NT2/D1 (cell line): ENCODE measurements at regions not wholly inside any gene's neighbourhood (a gene's known extent, or its start where the extent isn't known, plus 50 kb on each side); places are given as distances from the start of the nearest gene placed in this dataset.

Experiments used
- YY1 ChIP-seq: IDR thresholded peaks from 2 replicates; pipeline ENCODE4 v1.6.1; 2011; ENCODE audit not compliant: insufficient read length, insufficient read depth
- ZNF274 ChIP-seq: IDR thresholded peaks from 2 replicates; pipeline ENCODE4 v1.6.1; 2011; ENCODE audit warnings: mild to moderate bottlenecking, low read depth, low read length

- TF ChIP-seq YY1 (no peak), ZNF274 (no peak)
Measured at GRCh38 chrY:7816567-7816966, 905.0 kb upstream of the AMELY start.
